HG02870 (cell line): ENCODE measurements at regions not wholly inside any gene's neighbourhood (a gene's known extent, or its start where the extent isn't known, plus 50 kb on each side); places are given as distances from the start of the nearest gene placed in this dataset.

Experiments used
- ATAC-seq: cut with Tn5 transposase; IDR thresholded peaks from one replicate; pipeline ENCODE4 v1.9.1; 2021; ENCODE audit warnings: mild to moderate bottlenecking, moderate library complexity; ENCODE audit not compliant: unreplicated experiment

DNA sequence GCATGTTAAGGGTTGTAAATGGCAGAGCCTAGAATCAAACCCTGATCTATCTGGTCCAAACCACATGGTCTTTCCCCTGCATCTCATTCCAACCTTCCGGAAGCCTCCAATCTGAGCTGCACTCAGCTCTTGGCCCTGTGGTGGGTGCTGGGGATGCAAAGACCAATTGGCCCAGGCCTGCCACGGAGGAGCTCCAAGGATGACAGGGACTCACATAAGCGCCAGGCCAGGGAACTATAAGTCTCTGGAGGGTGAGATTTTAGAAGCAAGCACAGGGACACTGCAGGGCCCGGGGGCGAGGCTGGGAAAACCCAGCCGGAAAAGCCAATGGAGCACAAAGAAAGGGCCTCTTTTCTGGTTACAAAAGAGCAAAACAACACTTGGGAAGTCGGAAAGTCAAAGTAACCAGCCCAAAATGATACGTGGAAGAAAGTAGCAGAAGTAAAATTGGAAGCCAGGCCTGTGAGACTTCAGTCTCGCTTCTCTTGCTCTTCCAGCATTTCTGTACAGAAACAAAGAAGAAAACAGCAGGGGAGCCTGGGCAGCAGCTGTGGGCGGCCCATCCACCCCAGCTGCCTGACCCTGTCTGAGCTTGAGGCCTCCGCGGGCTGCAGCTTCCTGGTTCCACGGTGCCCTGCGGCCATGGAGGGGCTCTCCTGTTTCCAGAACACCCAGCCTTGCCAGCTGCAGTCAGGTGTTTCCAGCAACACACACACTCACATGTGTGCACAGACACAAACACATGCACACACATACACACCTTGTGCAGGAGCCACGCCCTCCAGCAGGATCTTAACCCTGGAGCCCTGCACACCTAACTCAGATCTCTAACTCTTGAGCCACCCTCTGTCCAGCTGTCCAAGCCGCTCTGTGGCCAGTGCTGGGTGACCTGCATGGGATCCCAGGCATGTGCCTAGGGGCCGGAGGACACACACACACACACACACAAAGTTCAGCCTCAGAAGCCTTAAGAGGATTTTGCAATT lies 178.2 kb downstream of the BCL11B start:
- no peak for ATAC-seq

DNA sequence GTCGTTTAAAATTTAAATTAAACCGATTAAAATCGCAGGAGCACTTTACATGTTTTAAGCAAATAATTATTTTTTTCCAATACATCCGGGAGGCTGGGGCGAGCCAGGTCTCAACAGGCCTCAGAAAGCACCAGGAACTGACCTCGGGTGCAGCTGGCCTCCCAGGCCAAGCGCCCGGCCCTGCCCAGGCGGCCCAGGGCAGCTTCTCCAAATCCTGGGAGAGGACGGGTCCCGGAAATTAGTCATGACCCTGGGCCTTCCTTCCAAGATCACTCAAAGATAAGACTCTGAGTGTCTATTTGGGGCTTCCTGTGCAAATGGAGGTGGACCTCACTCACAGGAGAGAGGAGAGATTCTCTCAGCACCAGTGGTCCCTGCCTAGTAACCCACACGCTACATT lies 177.1 kb downstream of the BCL11B start:
- ATAC-seq, result no peak

- no peak for ATAC-seq
Observed at GRCh38 chr14:99095369-99095768, 176.6 kb downstream of the BCL11B start.

DNA sequence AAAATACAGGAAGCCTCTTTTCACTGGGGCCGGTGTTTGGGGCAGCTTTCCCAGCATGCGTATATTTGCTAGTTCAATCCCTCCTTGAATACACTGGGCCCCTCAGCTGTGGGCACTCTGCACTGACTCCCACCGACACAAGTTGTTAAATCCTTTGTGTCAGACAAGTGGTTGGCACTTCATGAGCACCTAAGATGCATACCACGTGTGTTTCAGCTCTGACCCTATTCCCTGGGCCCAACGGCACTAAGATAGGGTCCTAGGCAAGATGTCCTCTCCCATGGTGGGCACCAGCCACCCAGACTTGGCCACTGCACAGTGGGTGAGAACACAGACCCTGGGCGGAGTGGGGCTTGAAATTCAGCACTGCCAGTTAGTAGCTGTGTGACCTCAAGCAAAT lies 173.8 kb downstream of the BCL11B start:
- ATAC-seq, result no peak

DNA sequence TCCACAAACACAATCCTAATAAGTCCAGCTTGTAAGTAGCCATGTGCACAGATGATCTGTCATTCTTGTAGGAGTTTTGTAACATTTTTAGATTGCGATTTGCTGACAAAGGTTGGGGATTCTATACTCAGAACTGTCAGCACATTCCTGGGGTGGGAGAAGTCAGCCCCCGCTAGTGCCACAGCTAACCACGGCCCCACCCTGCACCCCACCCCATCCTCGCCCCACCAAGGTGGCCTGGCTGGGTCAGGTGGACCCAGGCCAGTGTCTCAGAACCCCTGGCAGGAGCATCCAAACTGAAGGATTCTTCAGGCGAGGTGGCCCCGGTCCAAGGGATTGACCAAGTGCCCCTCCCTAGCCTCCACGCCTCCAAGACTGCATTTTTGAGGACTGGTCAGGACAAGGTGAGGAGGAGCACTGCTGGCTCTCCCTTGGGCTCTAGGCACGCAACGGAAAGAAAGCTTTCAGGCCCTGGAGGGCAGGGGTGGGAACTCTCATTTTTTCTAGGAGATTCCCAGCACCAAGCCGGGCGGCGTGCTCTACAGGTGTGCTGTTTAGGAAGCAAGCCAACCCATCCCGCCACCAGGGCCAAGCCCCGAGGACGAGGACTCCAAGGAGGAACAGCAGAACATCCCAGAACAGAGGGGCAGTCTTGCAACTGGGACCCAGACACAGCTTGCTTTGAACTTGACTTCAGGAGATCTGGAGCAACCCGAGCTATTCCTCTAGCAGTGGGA lies 172.8 kb downstream of the BCL11B start:
- no peak for ATAC-seq

DNA sequence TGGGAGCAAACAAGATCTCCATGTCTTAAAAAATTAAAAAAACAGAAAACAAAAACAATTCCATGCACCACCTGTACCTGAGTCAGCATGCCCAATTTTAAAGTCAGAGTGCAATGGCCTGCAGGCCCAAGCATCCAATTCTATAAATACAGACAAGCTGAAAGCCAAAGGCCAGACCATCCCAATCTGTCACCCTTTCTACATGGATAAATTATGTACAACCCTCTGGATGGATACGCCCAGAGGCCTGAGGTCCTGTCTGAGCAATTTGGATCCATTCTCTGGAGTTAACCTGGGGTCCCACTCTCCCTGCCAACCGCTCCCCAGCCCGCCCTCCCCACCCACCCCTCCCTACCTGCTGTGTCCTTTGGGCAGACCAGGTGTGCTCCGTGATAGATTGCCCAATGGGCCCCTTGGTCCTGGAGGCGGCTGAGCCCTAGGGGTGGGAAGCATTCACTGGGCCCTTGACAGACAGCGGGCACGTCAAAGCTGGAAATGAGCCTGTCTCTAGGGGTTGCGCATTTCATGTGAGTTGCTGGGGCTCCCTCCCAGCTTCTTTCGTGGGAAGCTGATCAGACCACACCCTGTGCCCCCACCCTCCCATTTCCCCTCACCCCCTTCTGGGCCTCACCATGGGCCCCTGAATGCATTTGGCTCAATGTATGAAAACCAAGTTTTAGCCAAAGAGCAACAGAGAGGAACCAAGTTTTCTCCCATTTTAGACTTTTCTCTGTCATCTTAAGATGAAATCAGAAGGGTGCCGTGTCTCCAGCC lies 171.3 kb downstream of the BCL11B start:
- no peak for ATAC-seq

- ATAC-seq, result no peak
Observed at GRCh38 chr14:99101855-99102461, 170.0 kb downstream of the BCL11B start.

DNA sequence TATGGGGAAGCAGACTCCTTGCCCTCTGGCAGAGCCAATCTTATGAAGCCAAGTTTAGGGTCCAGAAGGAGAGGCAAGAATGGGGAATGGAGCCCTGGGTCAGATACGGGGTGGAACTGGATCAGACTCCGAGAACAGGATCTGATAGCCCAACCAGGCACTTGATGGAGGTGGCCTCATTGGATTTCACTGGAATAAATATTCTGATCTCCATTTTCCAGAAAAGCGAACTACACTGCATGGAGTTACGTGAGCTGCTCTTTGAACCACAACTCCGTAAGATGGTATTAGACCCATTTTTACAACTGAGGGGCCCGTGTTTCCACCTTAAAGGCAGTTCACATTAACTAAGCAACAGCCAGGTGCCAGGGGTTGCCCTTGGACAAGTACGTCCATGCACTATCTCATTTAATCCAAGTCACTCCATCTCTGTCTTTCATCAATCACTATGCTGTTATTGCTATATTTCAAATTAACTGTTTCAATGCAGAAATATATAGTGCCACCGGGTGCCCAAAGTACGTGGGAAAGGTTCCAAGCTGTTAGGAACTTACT lies 155.2 kb downstream of the BCL11B start:
- ATAC-seq, result no peak

DNA sequence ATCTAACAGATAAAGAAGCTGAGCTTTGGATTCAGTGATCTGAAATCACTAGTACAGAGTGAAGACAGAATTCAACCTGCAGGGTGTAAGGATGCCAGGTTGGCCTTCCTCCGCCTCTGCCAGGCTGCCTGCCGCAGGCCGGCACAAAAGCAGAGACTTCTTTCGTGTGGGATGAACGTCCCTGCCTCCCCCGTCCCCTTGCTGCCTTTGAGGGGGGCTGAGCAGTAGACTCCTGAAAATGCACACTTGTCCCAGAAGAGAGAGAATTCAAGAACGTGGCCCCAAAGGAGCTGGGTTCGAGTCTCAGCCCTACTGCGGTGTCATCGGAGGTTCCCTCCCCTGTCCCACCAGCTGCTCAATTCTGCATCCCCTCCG lies 154.3 kb downstream of the BCL11B start:
- no peak for ATAC-seq

DNA sequence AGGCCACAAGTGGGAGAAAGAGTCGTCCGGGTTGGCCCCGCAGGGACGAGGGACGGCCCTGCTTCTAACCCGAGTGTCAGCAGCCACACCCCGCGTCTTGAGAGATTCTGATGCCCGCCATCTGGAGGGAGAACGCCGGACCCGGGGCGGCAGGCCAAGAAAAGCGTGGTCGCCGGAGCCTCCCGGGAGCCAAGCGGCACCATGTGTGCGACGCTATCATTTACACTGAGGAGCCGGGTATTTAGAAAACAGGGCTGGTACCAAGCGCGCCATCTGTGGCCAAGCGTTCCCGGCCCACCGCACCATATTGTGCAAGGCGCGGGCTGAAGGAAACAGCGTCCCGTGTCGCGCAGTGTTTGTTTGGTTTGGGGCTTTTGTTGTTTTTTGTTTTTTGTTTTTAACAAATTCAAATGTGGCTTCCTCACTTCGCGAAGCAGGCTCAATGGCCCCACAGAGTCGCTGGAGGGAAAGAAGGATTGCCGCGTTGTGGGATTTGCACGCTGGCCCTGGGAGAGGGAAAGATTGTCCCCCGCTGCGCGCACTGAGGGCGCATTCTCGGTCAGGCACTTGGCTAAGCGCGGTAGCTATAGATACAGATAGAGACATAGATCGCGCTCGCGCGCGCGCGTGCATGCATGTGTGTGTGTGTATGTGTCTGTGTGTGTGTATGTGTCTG lies 153.8 kb downstream of the BCL11B start:
- ATAC-seq, result no peak

- ATAC-seq, result no peak
Observed at GRCh38 chr14:99118946-99119345, 153.1 kb downstream of the BCL11B start.
